GM10248 (cell line): ENCODE measurements at regions not wholly inside any gene's neighbourhood (a gene's known extent, or its start where the extent isn't known, plus 50 kb on each side); places are given as distances from the start of the nearest gene placed in this dataset.

Source experiments
- CTCF ChIA-PET: fragments of 300-600 bp; sonication (Branson Sonifier 250); formaldehyde crosslinking; extraction: SDS; loops from one replicate; lab custom pipeline; 2021; ENCODE audit warnings: antibody characterized with exemption; lab: Yijun Ruan, JAX
- POLR2A ChIA-PET: fragments of 350-650 bp; sonication (Branson Sonifier 250); formaldehyde crosslinking; extraction: SDS; loops from one replicate; lab custom pipeline; 2020; ENCODE audit warnings: antibody characterized with exemption; lab: Yijun Ruan, JAX
- DNase-seq: peaks from one replicate; pipeline ENCODE4 v3.0.0; 2012; ENCODE audit errors: extremely low spot score
- TF ChIP-seq, protein P1 (sequence below): IDR thresholded peaks from 2 replicates; pipeline ENCODE4 v1.5.1; 2012; ENCODE audit warnings: mild to moderate bottlenecking, low read depth; ENCODE audit errors: extremely low read depth, missing control alignments, control extremely low read depth

GRCh38 chr1:80171631-80172030 lies 1165.1 kb upstream of the ADGRL4 start:
- POLR2A ChIA-PET, result no interaction called here
- CTCF ChIA-PET, result no interaction called here
- DNase-seq, result no peak
- TF ChIP-seq, protein P1, sequence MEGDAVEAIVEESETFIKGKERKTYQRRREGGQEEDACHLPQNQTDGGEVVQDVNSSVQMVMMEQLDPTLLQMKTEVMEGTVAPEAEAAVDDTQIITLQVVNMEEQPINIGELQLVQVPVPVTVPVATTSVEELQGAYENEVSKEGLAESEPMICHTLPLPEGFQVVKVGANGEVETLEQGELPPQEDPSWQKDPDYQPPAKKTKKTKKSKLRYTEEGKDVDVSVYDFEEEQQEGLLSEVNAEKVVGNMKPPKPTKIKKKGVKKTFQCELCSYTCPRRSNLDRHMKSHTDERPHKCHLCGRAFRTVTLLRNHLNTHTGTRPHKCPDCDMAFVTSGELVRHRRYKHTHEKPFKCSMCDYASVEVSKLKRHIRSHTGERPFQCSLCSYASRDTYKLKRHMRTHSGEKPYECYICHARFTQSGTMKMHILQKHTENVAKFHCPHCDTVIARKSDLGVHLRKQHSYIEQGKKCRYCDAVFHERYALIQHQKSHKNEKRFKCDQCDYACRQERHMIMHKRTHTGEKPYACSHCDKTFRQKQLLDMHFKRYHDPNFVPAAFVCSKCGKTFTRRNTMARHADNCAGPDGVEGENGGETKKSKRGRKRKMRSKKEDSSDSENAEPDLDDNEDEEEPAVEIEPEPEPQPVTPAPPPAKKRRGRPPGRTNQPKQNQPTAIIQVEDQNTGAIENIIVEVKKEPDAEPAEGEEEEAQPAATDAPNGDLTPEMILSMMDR, result no peak

DNA sequence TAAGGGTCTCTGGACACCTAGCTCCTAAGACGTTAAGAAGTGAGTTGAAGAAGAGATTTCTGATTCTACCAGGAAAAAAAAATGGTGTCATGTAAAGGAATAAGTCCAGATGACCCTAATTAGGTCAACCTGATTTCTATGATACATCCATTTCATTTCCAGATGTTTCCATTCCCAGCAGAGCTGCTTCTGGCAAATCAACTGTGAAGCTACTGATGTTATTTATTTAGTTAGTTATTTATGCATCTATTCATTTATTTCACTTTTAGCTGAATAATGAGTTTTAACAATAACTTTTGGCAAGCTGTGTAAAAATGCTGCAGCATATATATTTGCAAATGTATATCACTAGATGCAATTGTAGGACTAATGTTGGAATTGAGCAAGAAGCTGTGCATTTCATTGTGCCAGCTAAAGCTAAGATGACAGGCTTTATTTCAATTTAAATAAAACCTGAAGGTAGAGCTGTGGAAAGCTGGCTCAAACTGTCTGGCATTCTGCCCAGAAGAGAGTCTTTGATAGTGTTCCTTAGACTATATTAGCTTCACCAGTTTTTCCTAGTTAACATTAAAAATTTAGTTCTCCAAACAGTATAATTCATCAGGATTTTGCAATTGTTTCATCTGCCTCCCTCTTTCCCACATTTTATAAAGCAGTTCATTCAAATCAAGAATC lies 1164.4 kb upstream of the ADGRL4 start:
- CTCF ChIA-PET, result interaction anchor here (1.2 to 1.3 kb wide), 2 partner anchors 13 to 17 kb away, joined by 3 to 4 read pairs; no protein-coding TSS in a partner anchor
- TF ChIP-seq, protein P1, result no peak
- POLR2A ChIA-PET, result no interaction called here
- DNase-seq, result no peak

DNA sequence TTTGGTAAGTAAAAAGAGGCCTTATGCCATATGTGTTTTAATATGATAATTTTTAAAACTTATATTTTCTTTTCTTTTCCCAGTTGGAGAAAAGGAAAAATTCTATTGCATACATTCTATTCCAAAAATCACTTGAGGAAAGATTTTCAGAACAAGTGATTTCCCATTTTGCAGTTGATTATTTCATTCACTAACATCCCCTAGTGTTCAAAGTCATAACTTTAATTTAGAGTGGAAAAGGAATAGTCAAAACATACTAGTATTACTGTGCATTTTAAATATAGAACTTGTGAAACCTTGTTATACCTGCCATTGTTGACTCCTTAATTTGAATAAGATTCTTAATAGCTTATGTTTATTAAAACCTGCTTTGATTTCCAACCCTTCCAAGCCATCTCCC lies 1157.6 kb upstream of the ADGRL4 start:
- POLR2A ChIA-PET, result no interaction called here
- TF ChIP-seq, protein P1, result no peak
- CTCF ChIA-PET, result no interaction called here
- no peak for DNase-seq

DNA sequence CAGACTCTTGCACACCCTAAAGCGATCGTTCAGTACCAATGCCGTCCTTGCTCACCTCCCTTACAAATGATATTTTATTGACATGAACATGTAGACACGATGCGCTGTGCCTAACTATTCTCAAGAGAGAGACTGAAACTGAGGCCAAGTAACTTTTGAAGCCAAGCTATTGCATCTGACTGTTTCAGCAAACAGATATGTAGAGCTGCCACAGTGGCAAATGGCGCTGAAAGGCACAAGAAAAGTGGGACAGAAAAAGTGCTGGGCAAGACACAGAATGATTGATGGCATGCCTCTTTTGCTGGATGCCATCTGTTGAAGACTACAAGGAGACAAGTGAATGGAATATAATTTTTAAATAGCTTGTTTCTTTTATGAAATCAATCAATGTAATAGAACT lies 1157.2 kb upstream of the ADGRL4 start:
- CTCF ChIA-PET, result no interaction called here
- TF ChIP-seq, protein P1, result no peak
- POLR2A ChIA-PET, result no interaction called here
- no peak for DNase-seq

DNA sequence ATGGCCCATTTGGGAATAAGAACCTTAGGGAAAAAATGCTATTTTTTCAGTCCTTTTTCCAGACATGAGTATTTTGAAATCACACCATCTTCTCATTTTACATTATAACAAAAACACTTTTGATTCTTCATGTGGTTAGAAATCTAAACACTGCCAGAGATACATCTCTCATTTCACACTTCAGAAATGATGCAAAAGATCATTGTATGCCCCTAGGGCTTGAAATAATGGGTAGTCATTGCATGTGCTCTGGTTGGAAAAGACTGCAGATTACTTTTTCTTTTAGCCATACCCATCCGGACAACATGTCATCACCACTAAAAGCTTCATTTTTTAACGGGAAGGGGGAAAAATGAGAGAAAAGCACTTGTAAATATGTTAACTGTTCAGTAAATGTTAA lies 1152.2 kb upstream of the ADGRL4 start:
- TF ChIP-seq, protein P1, result no peak
- CTCF ChIA-PET, result no interaction called here
- DNase-seq, result no peak
- POLR2A ChIA-PET, result no interaction called here

- POLR2A ChIA-PET, result no interaction called here
- TF ChIP-seq, protein P1, result no peak
- CTCF ChIA-PET, result interaction anchor here (1.4 kb wide), 1 partner anchor 12 kb away, joined by 3 read pairs; no protein-coding TSS in a partner anchor
- no peak for DNase-seq
Measured at GRCh38 chr1:80158266-80158665, 1151.7 kb upstream of the ADGRL4 start.
